ENCODE measurements at regions not wholly inside any gene's neighbourhood (a gene's known extent, or its start where the extent isn't known, plus 50 kb on each side); places are given as distances from the start of the nearest gene placed in this dataset.

DNA sequence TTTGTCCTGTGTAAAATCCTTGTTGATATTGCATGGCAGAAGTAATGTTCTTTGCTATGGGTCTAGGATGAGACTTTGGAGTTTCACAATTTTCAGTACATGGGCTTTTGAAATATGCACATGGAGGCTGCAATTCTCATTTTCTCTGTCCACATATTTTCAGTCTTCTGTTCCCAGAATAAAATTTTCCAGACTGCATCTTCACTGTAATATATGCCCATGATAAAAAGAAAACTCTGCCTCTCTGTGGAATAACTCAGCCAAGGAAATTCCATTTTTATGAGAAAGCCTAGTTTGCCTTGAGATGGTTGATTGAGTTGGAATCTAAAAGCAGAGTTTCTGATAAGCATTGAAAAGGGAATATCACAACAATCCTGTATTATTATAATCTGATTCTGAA lies 601.4 kb upstream of the AADAT start (continued):
- TF ChIP-seq, protein P1, sequence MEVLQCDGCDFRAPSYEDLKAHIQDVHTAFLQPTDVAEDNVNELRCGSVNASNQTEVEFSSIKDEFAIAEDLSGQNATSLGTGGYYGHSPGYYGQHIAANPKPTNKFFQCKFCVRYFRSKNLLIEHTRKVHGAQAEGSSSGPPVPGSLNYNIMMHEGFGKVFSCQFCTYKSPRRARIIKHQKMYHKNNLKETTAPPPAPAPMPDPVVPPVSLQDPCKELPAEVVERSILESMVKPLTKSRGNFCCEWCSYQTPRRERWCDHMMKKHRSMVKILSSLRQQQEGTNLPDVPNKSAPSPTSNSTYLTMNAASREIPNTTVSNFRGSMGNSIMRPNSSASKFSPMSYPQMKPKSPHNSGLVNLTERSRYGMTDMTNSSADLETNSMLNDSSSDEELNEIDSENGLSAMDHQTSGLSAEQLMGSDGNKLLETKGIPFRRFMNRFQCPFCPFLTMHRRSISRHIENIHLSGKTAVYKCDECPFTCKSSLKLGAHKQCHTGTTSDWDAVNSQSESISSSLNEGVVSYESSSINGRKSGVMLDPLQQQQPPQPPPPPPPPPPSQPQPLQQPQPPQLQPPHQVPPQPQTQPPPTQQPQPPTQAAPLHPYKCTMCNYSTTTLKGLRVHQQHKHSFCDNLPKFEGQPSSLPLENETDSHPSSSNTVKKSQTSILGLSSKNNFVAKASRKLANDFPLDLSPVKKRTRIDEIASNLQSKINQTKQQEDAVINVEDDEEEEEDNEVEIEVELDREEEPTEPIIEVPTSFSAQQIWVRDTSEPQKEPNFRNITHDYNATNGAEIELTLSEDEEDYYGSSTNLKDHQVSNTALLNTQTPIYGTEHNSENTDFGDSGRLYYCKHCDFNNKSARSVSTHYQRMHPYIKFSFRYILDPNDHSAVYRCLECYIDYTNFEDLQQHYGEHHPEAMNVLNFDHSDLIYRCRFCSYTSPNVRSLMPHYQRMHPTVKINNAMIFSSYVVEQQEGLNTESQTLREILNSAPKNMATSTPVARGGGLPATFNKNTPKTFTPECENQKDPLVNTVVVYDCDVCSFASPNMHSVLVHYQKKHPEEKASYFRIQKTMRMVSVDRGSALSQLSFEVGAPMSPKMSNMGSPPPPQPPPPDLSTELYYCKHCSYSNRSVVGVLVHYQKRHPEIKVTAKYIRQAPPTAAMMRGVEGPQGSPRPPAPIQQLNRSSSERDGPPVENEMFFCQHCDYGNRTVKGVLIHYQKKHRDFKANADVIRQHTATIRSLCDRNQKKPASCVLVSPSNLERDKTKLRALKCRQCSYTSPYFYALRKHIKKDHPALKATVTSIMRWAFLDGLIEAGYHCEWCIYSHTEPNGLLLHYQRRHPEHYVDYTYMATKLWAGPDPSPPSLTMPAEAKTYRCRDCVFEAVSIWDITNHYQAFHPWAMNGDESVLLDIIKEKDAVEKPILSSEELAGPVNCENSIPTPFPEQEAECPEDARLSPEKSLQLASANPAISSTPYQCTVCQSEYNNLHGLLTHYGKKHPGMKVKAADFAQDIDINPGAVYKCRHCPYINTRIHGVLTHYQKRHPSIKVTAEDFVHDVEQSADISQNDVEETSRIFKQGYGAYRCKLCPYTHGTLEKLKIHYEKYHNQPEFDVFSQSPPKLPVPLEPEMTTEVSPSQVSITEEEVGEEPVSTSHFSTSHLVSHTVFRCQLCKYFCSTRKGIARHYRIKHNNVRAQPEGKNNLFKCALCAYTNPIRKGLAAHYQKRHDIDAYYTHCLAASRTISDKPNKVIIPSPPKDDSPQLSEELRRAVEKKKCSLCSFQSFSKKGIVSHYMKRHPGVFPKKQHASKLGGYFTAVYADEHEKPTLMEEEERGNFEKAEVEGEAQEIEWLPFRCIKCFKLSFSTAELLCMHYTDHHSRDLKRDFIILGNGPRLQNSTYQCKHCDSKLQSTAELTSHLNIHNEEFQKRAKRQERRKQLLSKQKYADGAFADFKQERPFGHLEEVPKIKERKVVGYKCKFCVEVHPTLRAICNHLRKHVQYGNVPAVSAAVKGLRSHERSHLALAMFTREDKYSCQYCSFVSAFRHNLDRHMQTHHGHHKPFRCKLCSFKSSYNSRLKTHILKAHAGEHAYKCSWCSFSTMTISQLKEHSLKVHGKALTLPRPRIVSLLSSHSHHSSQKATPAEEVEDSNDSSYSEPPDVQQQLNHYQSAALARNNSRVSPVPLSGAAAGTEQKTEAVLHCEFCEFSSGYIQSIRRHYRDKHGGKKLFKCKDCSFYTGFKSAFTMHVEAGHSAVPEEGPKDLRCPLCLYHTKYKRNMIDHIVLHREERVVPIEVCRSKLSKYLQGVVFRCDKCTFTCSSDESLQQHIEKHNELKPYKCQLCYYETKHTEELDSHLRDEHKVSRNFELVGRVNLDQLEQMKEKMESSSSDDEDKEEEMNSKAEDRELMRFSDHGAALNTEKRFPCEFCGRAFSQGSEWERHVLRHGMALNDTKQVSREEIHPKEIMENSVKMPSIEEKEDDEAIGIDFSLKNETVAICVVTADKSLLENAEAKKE (CRISPR knock-in tag; IDR thresholded peaks at IDR 0.05) = no peak
- TF ChIP-seq, protein P2, sequence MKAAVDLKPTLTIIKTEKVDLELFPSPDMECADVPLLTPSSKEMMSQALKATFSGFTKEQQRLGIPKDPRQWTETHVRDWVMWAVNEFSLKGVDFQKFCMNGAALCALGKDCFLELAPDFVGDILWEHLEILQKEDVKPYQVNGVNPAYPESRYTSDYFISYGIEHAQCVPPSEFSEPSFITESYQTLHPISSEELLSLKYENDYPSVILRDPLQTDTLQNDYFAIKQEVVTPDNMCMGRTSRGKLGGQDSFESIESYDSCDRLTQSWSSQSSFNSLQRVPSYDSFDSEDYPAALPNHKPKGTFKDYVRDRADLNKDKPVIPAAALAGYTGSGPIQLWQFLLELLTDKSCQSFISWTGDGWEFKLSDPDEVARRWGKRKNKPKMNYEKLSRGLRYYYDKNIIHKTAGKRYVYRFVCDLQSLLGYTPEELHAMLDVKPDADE (IDR thresholded peaks at IDR 0.05) = no peak
- TF ChIP-seq, protein P3, sequence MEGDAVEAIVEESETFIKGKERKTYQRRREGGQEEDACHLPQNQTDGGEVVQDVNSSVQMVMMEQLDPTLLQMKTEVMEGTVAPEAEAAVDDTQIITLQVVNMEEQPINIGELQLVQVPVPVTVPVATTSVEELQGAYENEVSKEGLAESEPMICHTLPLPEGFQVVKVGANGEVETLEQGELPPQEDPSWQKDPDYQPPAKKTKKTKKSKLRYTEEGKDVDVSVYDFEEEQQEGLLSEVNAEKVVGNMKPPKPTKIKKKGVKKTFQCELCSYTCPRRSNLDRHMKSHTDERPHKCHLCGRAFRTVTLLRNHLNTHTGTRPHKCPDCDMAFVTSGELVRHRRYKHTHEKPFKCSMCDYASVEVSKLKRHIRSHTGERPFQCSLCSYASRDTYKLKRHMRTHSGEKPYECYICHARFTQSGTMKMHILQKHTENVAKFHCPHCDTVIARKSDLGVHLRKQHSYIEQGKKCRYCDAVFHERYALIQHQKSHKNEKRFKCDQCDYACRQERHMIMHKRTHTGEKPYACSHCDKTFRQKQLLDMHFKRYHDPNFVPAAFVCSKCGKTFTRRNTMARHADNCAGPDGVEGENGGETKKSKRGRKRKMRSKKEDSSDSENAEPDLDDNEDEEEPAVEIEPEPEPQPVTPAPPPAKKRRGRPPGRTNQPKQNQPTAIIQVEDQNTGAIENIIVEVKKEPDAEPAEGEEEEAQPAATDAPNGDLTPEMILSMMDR (conservative IDR thresholded peaks at IDR 0.05; ENCODE audit: low read depth in 2 of 2) = no peak
- TF ChIP-seq EZH2 (IDR thresholded peaks at IDR 0.05; ENCODE audit: low read depth, unreplicated experiment) (no peak), NANOG (IDR thresholded peaks at IDR 0.05; ENCODE audit: borderline replicate concordance) (no peak), CREB1 (CRISPR knock-in tag; IDR thresholded peaks at IDR 0.05; ENCODE audit: low read depth) (no peak), POLR2AphosphoS5 (IDR thresholded peaks at IDR 0.05; ENCODE audit: low read depth) (no peak), ZNF114 (CRISPR knock-in tag; IDR thresholded peaks at IDR 0.05) (no peak)

Data from GM23338 (cell line).